ENCODE measurements at regions not wholly inside any gene's neighbourhood (a gene's known extent, or its start where the extent isn't known, plus 50 kb on each side); places are given as distances from the start of the nearest gene placed in this dataset.

DNA sequence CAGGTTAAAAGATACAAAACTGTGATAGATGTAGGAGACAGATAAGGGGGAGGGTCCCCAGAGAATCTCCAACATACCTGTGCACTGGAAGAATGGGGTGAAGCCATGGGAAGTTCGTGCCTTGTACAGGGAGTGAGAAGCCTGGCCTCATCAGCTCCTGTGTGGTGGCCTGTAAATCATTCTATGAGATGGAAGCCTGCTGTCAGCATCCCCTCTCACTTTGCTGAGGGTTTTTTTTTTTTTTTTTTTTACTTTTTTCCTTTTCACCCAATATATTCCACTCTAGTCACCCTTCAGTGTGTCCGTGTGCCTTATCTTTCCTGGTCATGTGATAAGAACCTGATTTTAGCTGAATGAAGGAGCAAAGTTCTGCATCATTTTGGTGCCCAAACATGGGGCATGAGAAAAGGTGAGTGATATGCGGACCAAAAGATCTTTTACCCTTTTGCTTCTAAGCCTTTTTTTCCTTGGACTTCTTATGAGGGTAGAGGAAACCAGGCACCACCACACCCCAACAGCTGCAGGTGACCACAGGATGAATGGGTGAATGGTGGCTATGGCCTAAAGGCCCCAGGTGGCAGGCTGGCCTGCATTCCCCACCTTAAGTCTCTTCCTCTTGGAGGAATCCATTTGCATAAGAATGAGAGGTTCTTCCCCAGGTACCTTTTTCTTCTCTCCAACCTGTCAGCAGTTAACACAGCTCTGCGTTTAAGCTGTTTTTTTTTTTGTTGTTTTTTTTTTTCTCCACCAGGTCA lies 1345.0 kb downstream of the NSUN3 start:
- Histone ChIP-seq H3K9me2 (replicated peaks; ENCODE audit: insufficient read depth, low read length) (no peaks in the 10 kb centered on the region), H3K4me3 (ENCODE audit: insufficient read depth, low read length, poor library complexity, severe bottlenecking) (no peak overlapping the region), H2AFZ (ENCODE audit: low read depth, low read length, severe bottlenecking) (peak overlapping the region; percentile 64), H3K4me2 (ENCODE audit: low read depth, low read length, poor library complexity, severe bottlenecking) (no peak overlapping the region), H3K36me3 (ENCODE audit: low read length) (no peaks in the 10 kb centered on the region), H3K9ac (ENCODE audit: low read length) (no peak overlapping the region), H3F3A (ENCODE audit: insufficient read depth) (no peaks in the 10 kb centered on the region), H3K79me2 (ENCODE audit: insufficient read depth, low read length) (no peaks in the 10 kb centered on the region), H3K9me3 (ENCODE audit: insufficient read depth, low read length) (no peaks in the 10 kb centered on the region), H3K27me3 (ENCODE audit: low read length) (no peaks in the 10 kb centered on the region), H4K20me1 (ENCODE audit: low read depth, low read length) (no peaks in the 10 kb centered on the region), H3K27ac (ENCODE audit: low read depth, low read length) (no peak overlapping the region)
- TF ChIP-seq, protein P1, sequence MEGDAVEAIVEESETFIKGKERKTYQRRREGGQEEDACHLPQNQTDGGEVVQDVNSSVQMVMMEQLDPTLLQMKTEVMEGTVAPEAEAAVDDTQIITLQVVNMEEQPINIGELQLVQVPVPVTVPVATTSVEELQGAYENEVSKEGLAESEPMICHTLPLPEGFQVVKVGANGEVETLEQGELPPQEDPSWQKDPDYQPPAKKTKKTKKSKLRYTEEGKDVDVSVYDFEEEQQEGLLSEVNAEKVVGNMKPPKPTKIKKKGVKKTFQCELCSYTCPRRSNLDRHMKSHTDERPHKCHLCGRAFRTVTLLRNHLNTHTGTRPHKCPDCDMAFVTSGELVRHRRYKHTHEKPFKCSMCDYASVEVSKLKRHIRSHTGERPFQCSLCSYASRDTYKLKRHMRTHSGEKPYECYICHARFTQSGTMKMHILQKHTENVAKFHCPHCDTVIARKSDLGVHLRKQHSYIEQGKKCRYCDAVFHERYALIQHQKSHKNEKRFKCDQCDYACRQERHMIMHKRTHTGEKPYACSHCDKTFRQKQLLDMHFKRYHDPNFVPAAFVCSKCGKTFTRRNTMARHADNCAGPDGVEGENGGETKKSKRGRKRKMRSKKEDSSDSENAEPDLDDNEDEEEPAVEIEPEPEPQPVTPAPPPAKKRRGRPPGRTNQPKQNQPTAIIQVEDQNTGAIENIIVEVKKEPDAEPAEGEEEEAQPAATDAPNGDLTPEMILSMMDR (IDR thresholded peaks at IDR 0.05; ENCODE audit: insufficient read depth, low read length, poor library complexity, severe bottlenecking), result no peak
- TF ChIP-seq EZH2phosphoT487 (conservative IDR thresholded peaks at IDR 0.05; ENCODE audit: low read length), result no peak

DNA sequence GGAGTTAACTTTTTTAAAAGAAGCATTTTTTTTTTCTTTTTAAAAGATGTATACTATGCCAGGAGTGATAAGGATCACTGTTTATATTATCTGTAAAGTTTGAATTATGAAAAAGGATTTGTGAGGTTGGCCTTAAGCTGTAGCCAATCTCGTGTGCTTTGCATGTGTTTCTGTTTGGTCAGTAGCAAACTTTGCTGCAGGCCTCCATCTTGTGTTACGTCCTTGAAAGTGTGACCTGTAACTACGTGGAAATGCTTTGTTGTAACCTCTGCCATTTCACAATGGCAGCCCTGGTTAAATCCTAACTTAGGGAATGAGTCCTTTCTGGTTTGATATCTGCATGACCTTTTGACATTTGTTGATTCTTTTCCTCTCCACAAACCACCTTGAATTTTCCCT lies 1345.6 kb downstream of the NSUN3 start:
- no peak overlapping the region for H3K9ac ChIP-seq (ENCODE audit: low read length)
- H3K36me3 ChIP-seq (ENCODE audit: low read length), result no peaks in the 10 kb centered on the region
- H3F3A ChIP-seq (ENCODE audit: insufficient read depth), result no peaks in the 10 kb centered on the region
- H3K27ac ChIP-seq (ENCODE audit: low read depth, low read length), result no peak overlapping the region
- no peaks in the 10 kb centered on the region for H3K9me2 ChIP-seq (replicated peaks; ENCODE audit: insufficient read depth, low read length)
- H2AFZ ChIP-seq (ENCODE audit: low read depth, low read length, severe bottlenecking), result peak overlapping the region; percentile 64
- H3K27me3 ChIP-seq (ENCODE audit: low read length), result no peaks in the 10 kb centered on the region
- no peak overlapping the region for H3K4me3 ChIP-seq (ENCODE audit: insufficient read depth, low read length, poor library complexity, severe bottlenecking)
- no peak overlapping the region for H3K4me2 ChIP-seq (ENCODE audit: low read depth, low read length, poor library complexity, severe bottlenecking)
- TF ChIP-seq, protein P1 (IDR thresholded peaks at IDR 0.05; ENCODE audit: insufficient read depth, low read length, poor library complexity, severe bottlenecking), result no peak
- no peak for TF ChIP-seq EZH2phosphoT487 (conservative IDR thresholded peaks at IDR 0.05; ENCODE audit: low read length)
- no peaks in the 10 kb centered on the region for H3K9me3 ChIP-seq (ENCODE audit: insufficient read depth, low read length)
- H4K20me1 ChIP-seq (ENCODE audit: low read depth, low read length), result no peaks in the 10 kb centered on the region
- no peaks in the 10 kb centered on the region for H3K79me2 ChIP-seq (ENCODE audit: insufficient read depth, low read length)

DNA sequence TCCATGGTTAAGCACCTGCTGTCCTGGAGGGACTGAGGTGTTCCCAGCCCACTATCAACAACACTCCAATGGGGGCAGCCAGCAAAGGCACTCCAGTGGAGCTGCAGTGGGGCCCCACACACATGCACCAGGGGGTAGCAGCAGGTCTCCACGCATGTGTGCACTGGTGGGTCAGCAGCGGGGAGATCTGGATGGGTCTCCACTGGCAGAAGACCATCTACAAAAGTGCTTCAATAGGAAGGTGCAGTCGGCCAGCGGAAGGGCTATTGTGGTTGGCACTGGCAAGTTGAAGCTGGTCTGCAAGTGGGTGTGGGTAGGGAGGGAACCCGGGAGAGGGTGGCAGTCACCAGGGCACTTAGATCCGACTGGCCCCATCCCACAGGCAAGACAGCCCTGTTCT lies 1355.4 kb downstream of the NSUN3 start:
- Histone ChIP-seq H3K27ac (ENCODE audit: low read depth, low read length) (no peak overlapping the region), H3K79me2 (ENCODE audit: insufficient read depth, low read length) (no peaks in the 10 kb centered on the region), H3K4me2 (ENCODE audit: low read depth, low read length, poor library complexity, severe bottlenecking) (no peak overlapping the region), H3K36me3 (ENCODE audit: low read length) (no peaks in the 10 kb centered on the region), H3F3A (ENCODE audit: insufficient read depth) (no peaks in the 10 kb centered on the region), H3K9me3 (ENCODE audit: insufficient read depth, low read length) (peaks cover 2% of the 10 kb centered on the region; the same call in 1 of the 2 replicates), H3K9ac (ENCODE audit: low read length) (no peak overlapping the region), H3K4me3 (ENCODE audit: insufficient read depth, low read length, poor library complexity, severe bottlenecking) (no peak overlapping the region), H4K20me1 (ENCODE audit: low read depth, low read length) (no peaks in the 10 kb centered on the region), H3K9me2 (replicated peaks; ENCODE audit: insufficient read depth, low read length) (no peaks in the 10 kb centered on the region), H3K27me3 (ENCODE audit: low read length) (no peaks in the 10 kb centered on the region), H2AFZ (ENCODE audit: low read depth, low read length, severe bottlenecking) (no peak overlapping the region)
- TF ChIP-seq EZH2phosphoT487 (conservative IDR thresholded peaks at IDR 0.05; ENCODE audit: low read length), result no peak
- TF ChIP-seq, protein P1 (IDR thresholded peaks at IDR 0.05; ENCODE audit: insufficient read depth, low read length, poor library complexity, severe bottlenecking), result no peak
